CD14-positive monocyte (primary cell): ENCODE measurements at regions not wholly inside any gene's neighbourhood (a gene's known extent, or its start where the extent isn't known, plus 50 kb on each side); places are given as distances from the start of the nearest gene placed in this dataset.

Experiments
- DNase-seq, 3 donors: peaks; one replicate each; pipeline ENCODE4 v3.0.0-alpha.2; 2011 to 2022
- H2AFZ ChIP-seq: 2 replicates; pipeline ENCODE4 v1.6.0; 2012; ENCODE audit warnings: mild to moderate bottlenecking, low read depth, low read length, inconsistent platforms; ENCODE audit not compliant: insufficient read depth, poor library complexity, severe bottlenecking
- H3K27ac ChIP-seq, 2 donors: 1 replicate in 1 of 2; 2 replicates in 1 of 2; pipeline ENCODE4 v1.5.1; 2012 to 2013; ENCODE audit warnings: low read length in 2 of 2, control low read depth in 1 of 2, inconsistent platforms in 1 of 2, low read depth in 1 of 2, mild to moderate bottlenecking in 1 of 2
- H3K27me3 ChIP-seq, 2 donors: one replicate each; pipeline versions ENCODE4 v1.6.0 to v1.6.1; 2011 to 2013; ENCODE audit warnings: low read length in 2 of 2; ENCODE audit not compliant: control insufficient read depth in 2 of 2, insufficient read depth in 2 of 2
- H3K36me3 ChIP-seq, 2 donors: replicated peaks in 1 of 2; 1 replicate in 1 of 2; 2 replicates in 1 of 2; pipeline versions ENCODE4 v1.5.1 to v1.6.1; 2012 to 2013; ENCODE audit warnings: low read length in 2 of 2, control low read depth in 1 of 2, inconsistent platforms in 1 of 2, mild to moderate bottlenecking in 1 of 2; ENCODE audit not compliant: insufficient read depth in 2 of 2, control insufficient read depth in 1 of 2
- H3K4me1 ChIP-seq, 2 donors: 1 replicate in 1 of 2; 2 replicates in 1 of 2; pipeline versions ENCODE4 v1.5.1 to v1.6.1; 2012 to 2013; ENCODE audit warnings: low read length in 2 of 2, control low read depth in 1 of 2, inconsistent platforms in 1 of 2, mild to moderate bottlenecking in 1 of 2, moderate library complexity in 1 of 2; ENCODE audit not compliant: insufficient read depth in 2 of 2, control insufficient read depth in 1 of 2
- H3K4me2 ChIP-seq: replicated peaks from 2 replicates; pipeline ENCODE3; 2012; ENCODE audit warnings: low read length, moderate library complexity, mild to moderate bottlenecking; ENCODE audit not compliant: poor library complexity, severe bottlenecking; ENCODE audit errors: extremely low read depth
- H3K4me3 ChIP-seq, 3 experiments: fragments of 200-600 bp in 1 of 3; sonication (generic) in 1 of 3; replicated peaks in 1 of 3; 1 replicate in 2 of 3; 2 replicates in 1 of 3; pipeline ENCODE4 v1.5.1; 2011 to 2013; ENCODE audit warnings: low read length in 3 of 3, mild to moderate bottlenecking in 3 of 3, control low read depth in 2 of 3, low read depth in 2 of 3, inconsistent platforms in 1 of 3, moderate library complexity in 1 of 3
- H3K79me2 ChIP-seq: 2 replicates; pipeline ENCODE4 v1.6.0; 2012; ENCODE audit warnings: mild to moderate bottlenecking, control low read depth, inconsistent platforms, low read length, moderate library complexity; ENCODE audit not compliant: insufficient read depth
- H3K9ac ChIP-seq: 2 replicates; pipeline ENCODE4 v1.6.0; 2017; ENCODE audit warnings: low read length, mild to moderate bottlenecking; ENCODE audit not compliant: insufficient read depth, poor library complexity, severe bottlenecking
- H3K9me3 ChIP-seq, 2 donors: replicated peaks in 1 of 2; 1 replicate in 1 of 2; 2 replicates in 1 of 2; pipeline versions ENCODE4 v1.5.1 to v1.6.1; 2012 to 2013; ENCODE audit warnings: low read length in 2 of 2, control low read depth in 1 of 2; ENCODE audit not compliant: control insufficient read depth in 1 of 2, insufficient read depth in 1 of 2
- H4K20me1 ChIP-seq: 2 replicates; pipeline ENCODE4 v1.6.0; 2012; ENCODE audit warnings: mild to moderate bottlenecking, low read length, control low read depth, moderate library complexity; ENCODE audit not compliant: insufficient read depth
- H3K27ac Mint-ChIP-seq, 7 donors: one replicate each; pipeline ENCODE4 v1.8.0; 2020; ENCODE audit warnings: mild to moderate bottlenecking in 7 of 7, mixed read lengths in 7 of 7, moderate library complexity in 6 of 7, inconsistent platforms in 2 of 7
- H3K27me3 Mint-ChIP-seq, 3 donors: one replicate each; pipeline ENCODE4 v1.8.0; 2021 to 2022; ENCODE audit warnings: low read depth in 3 of 3, mild to moderate bottlenecking in 3 of 3, mixed read lengths in 3 of 3, moderate library complexity in 3 of 3, inconsistent platforms in 1 of 3
- H3K36me3 Mint-ChIP-seq, 2 donors: one replicate each; pipeline ENCODE4 v1.8.0; 2020; ENCODE audit warnings: mixed read lengths in 2 of 2, inconsistent platforms in 1 of 2, mild to moderate bottlenecking in 1 of 2
- H3K4me1 Mint-ChIP-seq: one replicate; pipeline ENCODE4 v1.8.0; 2020; ENCODE audit warnings: mild to moderate bottlenecking, mixed read lengths
- H3K4me3 Mint-ChIP-seq, 2 donors: one replicate each; pipeline ENCODE4 v1.8.0; 2020; ENCODE audit warnings: mild to moderate bottlenecking in 2 of 2, mixed read lengths in 2 of 2, moderate library complexity in 1 of 2
- H3K9me3 Mint-ChIP-seq, 7 donors: one replicate each; pipeline ENCODE4 v1.8.0; 2020 to 2022; ENCODE audit warnings: mixed read lengths in 7 of 7, mild to moderate bottlenecking in 6 of 7, moderate library complexity in 6 of 7, inconsistent platforms in 2 of 7
- CTCF ChIP-seq: fragments of 200-600 bp; IDR thresholded peaks from one replicate; pipeline ENCODE4 v1.8.0; 2022; ENCODE audit warnings: antibody characterized with exemption, mild to moderate bottlenecking
- WGBS: methylation state at CpG from one replicate; pipeline ENCODE4 v1.1.5; 2013; ENCODE audit warnings: missing lambda C conversion rate; ENCODE audit not compliant: insufficient coverage; 5-methylcytosine and 5-hydroxymethylcytosine counted together
- intact Hi-C, 2 donors: fragments of 100-400 bp; cut with micrococcal nuclease; formaldehyde crosslinking; loops; one replicate each; pipeline versions ENCODE4 v1.15.0 to v1.15.1; 2023

- H3K9ac ChIP-seq = no peak overlapping the region
- intact Hi-C loops = no loop called here
- TF ChIP-seq CTCF = no peak
- Mint-ChIP-seq H3K27me3 (peaks cover 2 to 4% (median 3%) of the 10 kb centered on the region in 3 donors), H3K4me3 (no peak overlapping the region), H3K9me3 (peaks cover 3 to 24% (median 15%) of the 10 kb centered on the region in 7 donors), H3K4me1 (no peaks in the 10 kb centered on the region), H3K36me3 (no peaks in the 10 kb centered on the region), H3K27ac (no peak overlapping the region)
- H3K36me3 ChIP-seq = no peaks in the 10 kb centered on the region
- no peaks in the 10 kb centered on the region for H4K20me1 ChIP-seq
- no peak overlapping the region for H3K27ac ChIP-seq
- H3K4me1 ChIP-seq = no peaks in the 10 kb centered on the region
- no peak for DNase-seq
- no peak overlapping the region for H3K4me2 ChIP-seq
- WGBS = no CpG with 5 or more reads among the region's 1 CpG
- H3K9me3 ChIP-seq = peaks cover 0 to 5% of the 10 kb centered on the region in 2 donors
- no peak overlapping the region for H3K4me3 ChIP-seq
- no peak overlapping the region for H2AFZ ChIP-seq
- no peaks in the 10 kb centered on the region for H3K27me3 ChIP-seq
- H3K79me2 ChIP-seq = no peaks in the 10 kb centered on the region
Observed at GRCh38 chr11:121733858-121734257, 281.1 kb upstream of the SORL1-AS1 start.

GRCh38 chr11:121727942-121728341 lies 275.2 kb upstream of the SORL1-AS1 start:
- Mint-ChIP-seq H3K27ac (no peak overlapping the region), H3K36me3 (no peaks in the 10 kb centered on the region), H3K27me3 (peaks cover 7 to 15% (median 13%) of the 10 kb centered on the region in 3 donors), H3K4me1 (peaks cover 4% of the 10 kb centered on the region), H3K9me3 (peaks cover 0 to 7% (median 3%) of the 10 kb centered on the region in 7 donors), H3K4me3 (no peak overlapping the region)
- TF ChIP-seq CTCF = no peak
- no peak overlapping the region for H3K4me2 ChIP-seq
- H3K36me3 ChIP-seq = no peaks in the 10 kb centered on the region
- 83% methylated on average over 1 of the region's 1 CpG for WGBS
- no peak for DNase-seq
- intact Hi-C loops = no loop called here
- H3K9me3 ChIP-seq = no peaks in the 10 kb centered on the region
- no peaks in the 10 kb centered on the region for H4K20me1 ChIP-seq
- no peaks in the 10 kb centered on the region for H3K79me2 ChIP-seq
- H3K9ac ChIP-seq = no peak overlapping the region
- H3K4me3 ChIP-seq = no peak overlapping the region
- H3K27me3 ChIP-seq = peaks cover 0 to 9% of the 10 kb centered on the region in 2 donors
- H2AFZ ChIP-seq = no peak overlapping the region
- H3K4me1 ChIP-seq = peaks cover under 1 to 4% of the 10 kb centered on the region in 2 donors
- H3K27ac ChIP-seq = no peak overlapping the region
